AG09319 (cell line): ENCODE measurements at regions not wholly inside any gene's neighbourhood (a gene's known extent, or its start where the extent isn't known, plus 50 kb on each side); places are given as distances from the start of the nearest gene placed in this dataset.
A peak's percentile ranks its signal among the peaks of the same experiment; 100 is the strongest.

Experiments used
- DNase-seq: peaks from one replicate; pipeline ENCODE4 v3.0.0-alpha.2; 2010; ENCODE audit warnings: low read depth; ENCODE audit errors: extremely low read depth
- TF ChIP-seq, protein P1 (sequence below): IDR thresholded peaks from 2 replicates; pipeline ENCODE4 v1.5.1; 2011; ENCODE audit warnings: low read depth, mild to moderate bottlenecking, inconsistent platforms, low read length, moderate library complexity

DNA sequence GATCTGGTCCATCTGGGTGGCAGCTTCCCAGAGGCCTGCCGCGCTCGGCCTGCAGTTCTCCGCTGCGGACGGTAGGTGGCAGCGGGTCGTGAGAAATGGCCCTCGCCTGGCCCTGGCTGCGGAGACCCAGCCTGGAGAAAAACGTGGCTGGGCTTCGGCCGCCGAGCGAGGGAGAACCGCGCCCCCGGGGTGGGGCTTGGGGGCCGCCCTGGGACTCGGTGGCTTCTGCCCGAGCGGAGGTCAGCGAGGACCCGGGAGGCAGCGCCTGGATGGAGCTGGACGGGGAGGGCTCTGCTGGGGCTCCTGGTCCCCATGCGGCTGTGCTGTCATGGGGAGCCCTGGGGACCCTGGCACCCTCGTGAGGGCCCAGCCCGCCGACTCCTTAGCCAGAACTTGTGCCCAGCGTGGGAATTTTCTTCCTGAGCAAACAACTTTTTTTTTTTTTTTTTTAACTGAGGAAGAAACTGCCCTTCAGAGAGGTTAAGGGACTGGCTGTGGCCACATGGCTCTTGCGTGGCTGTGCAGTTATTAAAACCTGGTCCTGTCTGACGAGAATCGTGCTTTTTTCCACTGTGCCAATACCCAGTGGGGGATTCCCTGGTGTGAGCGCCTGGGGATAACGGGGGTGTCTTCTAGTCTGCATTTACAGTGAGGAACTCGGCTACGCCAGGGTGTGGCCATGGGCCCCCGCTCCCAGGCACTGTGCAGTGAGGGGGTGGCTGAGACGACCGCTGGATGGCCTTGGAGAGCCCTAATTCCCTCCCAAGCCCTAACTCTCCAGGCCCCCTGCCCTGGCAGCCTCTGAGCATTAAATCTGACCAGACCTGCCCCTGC lies 535.6 kb downstream of the INSC start:
- TF ChIP-seq, protein P1, sequence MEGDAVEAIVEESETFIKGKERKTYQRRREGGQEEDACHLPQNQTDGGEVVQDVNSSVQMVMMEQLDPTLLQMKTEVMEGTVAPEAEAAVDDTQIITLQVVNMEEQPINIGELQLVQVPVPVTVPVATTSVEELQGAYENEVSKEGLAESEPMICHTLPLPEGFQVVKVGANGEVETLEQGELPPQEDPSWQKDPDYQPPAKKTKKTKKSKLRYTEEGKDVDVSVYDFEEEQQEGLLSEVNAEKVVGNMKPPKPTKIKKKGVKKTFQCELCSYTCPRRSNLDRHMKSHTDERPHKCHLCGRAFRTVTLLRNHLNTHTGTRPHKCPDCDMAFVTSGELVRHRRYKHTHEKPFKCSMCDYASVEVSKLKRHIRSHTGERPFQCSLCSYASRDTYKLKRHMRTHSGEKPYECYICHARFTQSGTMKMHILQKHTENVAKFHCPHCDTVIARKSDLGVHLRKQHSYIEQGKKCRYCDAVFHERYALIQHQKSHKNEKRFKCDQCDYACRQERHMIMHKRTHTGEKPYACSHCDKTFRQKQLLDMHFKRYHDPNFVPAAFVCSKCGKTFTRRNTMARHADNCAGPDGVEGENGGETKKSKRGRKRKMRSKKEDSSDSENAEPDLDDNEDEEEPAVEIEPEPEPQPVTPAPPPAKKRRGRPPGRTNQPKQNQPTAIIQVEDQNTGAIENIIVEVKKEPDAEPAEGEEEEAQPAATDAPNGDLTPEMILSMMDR = peak; percentile 96
- DNase-seq = peak; percentile 84

DNA sequence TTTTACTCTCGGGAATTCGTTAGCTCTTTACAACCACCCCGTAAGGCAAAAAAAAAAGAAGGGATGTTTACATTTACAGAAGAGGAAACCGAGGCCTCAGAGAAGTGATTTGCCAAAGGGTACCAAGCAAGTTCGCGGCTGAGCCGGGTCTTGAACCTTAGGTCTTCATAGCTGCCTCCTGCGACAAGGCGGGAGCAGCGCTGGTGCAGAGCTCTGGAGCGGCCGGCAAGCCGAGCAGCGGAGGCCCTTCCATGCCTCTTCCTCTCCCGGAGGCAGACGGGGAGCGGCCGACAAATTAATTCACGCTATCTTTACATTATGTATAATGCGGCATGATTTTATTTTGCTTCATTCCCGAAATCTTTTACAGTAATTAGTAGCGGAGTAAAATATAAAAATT lies 536.3 kb downstream of the INSC start:
- TF ChIP-seq, protein P1 = no peak
- DNase-seq = no peak

DNA sequence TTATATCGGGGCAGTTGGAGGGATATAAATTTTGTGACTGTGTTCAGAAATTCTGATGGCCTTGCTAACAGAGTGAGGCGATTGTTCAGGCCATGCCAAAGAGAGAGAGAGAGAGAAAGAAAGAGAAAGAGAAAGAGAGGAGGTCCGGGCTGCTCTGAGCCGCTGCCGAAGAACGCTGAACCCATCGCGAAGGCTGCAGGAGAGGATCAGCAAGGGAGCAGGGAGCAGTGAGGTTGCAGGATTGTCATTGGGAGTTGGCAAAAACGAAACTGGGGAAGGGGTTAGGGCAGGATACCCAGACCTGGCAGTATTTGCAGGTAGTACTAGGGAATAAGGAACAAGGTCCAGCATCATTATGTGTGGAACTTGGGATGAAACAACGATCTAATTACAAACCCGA lies 537.1 kb downstream of the INSC start:
- TF ChIP-seq, protein P1 = no peak
- DNase-seq = no peak

DNA sequence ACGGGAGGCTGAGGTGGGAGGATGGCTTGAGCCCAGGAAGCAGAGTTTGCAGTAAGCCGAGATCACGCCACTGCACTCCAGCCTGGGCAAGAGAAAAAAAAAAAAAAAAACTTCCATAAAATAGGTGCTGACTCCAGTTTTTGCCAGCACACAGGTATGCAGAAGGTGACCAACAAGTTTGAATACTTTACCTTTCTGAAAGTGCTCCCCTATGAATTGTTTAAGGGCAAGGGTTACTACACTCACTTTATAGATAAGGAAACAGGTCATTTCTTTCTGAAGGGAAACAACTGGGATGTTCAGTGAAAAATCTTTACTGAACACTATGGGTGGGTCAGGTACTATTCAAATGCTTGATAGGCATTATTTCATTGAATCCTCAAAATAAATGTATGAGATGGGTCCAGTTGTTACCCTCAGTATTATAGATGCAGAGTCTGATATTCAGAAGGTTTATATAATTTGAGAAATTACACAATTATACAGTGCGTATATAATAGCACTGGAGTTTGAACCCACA lies 538.5 kb downstream of the INSC start:
- TF ChIP-seq, protein P1 = no peak
- DNase-seq = no peak

DNA sequence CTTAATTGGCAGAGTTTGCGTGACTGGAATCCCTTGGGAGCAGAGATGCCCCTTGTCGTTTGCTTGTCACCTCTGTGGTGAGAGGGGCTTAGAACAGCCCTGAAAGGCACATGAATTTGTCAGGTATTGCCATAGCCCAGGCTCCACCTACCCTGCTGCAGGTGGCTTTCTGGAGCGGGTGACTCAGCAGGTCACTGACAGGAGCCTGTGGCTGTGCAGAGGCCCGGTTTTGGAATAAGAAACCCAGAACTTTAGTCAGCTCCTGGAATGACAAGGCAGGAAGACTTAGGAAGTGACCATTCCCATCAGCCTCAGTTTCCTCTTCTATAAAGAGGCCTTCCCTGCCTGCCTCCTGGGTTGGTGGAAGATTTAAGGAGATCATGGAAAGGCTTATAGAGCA lies 539.7 kb downstream of the INSC start:
- DNase-seq = no peak

DNA sequence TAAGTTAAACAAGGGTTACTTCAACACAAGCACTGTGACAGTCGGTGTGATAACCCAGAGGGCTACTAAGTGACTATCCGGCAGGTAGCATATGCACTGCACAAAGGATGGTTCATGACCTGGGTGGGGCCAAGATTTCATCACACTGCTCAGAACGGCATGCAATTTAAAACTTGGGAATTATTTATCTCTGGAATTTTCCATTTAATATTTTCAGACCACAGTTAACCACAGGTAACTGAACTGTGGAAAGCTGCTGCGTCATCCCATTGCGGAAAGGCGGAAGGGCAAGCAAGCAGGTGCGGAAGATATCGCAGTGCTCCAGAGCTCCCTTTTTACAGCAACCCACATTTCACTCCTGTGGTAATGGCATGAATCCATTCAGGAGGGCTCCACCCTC lies 540.8 kb downstream of the INSC start:
- TF ChIP-seq, protein P1 = no peak
- no peak for DNase-seq

More for the DNA sequence above, 539.7 kb downstream of the INSC start:
- TF ChIP-seq, protein P1 = no peak

DNA sequence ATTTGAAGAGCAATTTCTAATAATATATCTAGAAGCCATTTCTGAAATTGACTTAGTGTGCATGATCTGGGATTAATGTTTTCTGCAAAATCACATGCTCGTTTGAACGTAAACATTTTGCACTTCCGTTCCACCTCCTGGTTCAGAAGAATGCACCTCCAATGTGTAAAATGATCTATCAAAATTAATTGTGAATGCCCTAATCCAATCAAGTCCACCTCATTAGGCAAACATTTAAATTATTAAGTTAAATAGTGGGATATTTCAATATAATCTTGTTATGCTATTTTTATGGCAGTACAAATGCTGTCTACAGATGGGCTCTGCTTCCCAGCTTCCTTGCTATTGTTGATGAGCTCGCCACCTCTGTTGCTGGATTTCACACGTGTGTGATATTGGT lies 542.5 kb downstream of the INSC start:
- DNase-seq = no peak
- TF ChIP-seq, protein P1 = no peak
